Breast epithelium (tissue), 4 donors: ENCODE measurements at regions not wholly inside any gene's neighbourhood (a gene's known extent, or its start where the extent isn't known, plus 50 kb on each side); places are given as distances from the start of the nearest gene placed in this dataset.

ENCODE experiments used
- DNase-seq, 2 donors: peaks; one replicate each; pipeline ENCODE4 v3.0.0-alpha.2; 2019; ENCODE audit warnings: low spot score in 2 of 2
- H3K27ac ChIP-seq, 2 donors: fragments of 200-600 bp; sonication (generic) in 1 of 2; one replicate each; pipeline ENCODE4 v1.5.1; 2016 to 2019; ENCODE audit warnings: mild to moderate bottlenecking in 1 of 2
- H3K27me3 ChIP-seq, 2 donors: fragments of 200-600 bp; sonication (generic) in 1 of 2; one replicate each; pipeline versions ENCODE4 v1.5.1 to v1.6.0; 2017 to 2019; ENCODE audit warnings: control low read depth in 1 of 2, mild to moderate bottlenecking in 1 of 2
- H3K36me3 ChIP-seq: fragments of 200-600 bp; one replicate; pipeline ENCODE4 v1.5.1; 2019
- H3K4me1 ChIP-seq, 2 donors: fragments of 200-600 bp; sonication (generic); one replicate each; pipeline ENCODE4 v1.5.1; 2016 to 2019; ENCODE audit warnings: control low read depth in 1 of 2
- H3K4me3 ChIP-seq, 3 donors: fragments of 200-600 bp; sonication (generic); 1 replicate in 2 of 3; 2 replicates in 1 of 3; pipeline ENCODE4 v1.5.1; 2016 to 2019; ENCODE audit warnings: mild to moderate bottlenecking in 3 of 3, moderate library complexity in 2 of 3
- H3K9me3 ChIP-seq, 2 donors: fragments of 200-600 bp; sonication (generic) in 1 of 2; one replicate each; pipeline ENCODE4 v1.5.1; 2016 to 2019; ENCODE audit warnings: control low read depth in 1 of 2
- CTCF ChIP-seq, 3 donors: fragments of 450-650 bp; IDR thresholded peaks; one replicate each; pipeline ENCODE4 v1.5.1; 2016 to 2017; ENCODE audit warnings: antibody characterized with exemption in 3 of 3, mild to moderate bottlenecking in 3 of 3, moderate library complexity in 3 of 3
- POLR2A ChIP-seq: fragments of 450-650 bp; IDR thresholded peaks from one replicate; pipeline ENCODE4 v1.6.1; 2016; ENCODE audit warnings: antibody characterized with exemption, mild to moderate bottlenecking, moderate library complexity
- POLR2AphosphoS5 ChIP-seq, 3 donors: sonication (generic); formaldehyde crosslinking; IDR thresholded peaks; one replicate each; pipeline ENCODE4 v1.6.1; 2017; ENCODE audit warnings: antibody characterized with exemption in 3 of 3
- intact Hi-C: fragments of 100-400 bp; cut with DNase I; formaldehyde crosslinking; loops from one replicate; pipeline ENCODE4 v1.15.1; 2023; ENCODE audit warnings: low total_unique reads

GRCh38 chr14:28321475-28322244, 444.9 kb upstream of the FOXG1 start:
- Histone ChIP-seq H3K9me3 (no peaks in the 10 kb centered on the region), H3K27ac (no peak overlapping the region), H3K36me3 (no peaks in the 10 kb centered on the region), H3K4me1 (no peaks in the 10 kb centered on the region), H3K27me3 (no peaks in the 10 kb centered on the region), H3K4me3 (no peak overlapping the region)
- intact Hi-C loops: no loop called here
- TF ChIP-seq POLR2AphosphoS5 (IDR thresholded peaks at IDR 0.05) (no peak), CTCF (IDR thresholded peaks at IDR 0.05) (no peak), POLR2A (no peak)
- DNase-seq: no peak

GRCh38 chr14:28323366-28323765, 443.2 kb upstream of the FOXG1 start:
- DNase-seq: no peak
- intact Hi-C loops: no loop called here
- TF ChIP-seq POLR2A (no peak), POLR2AphosphoS5 (IDR thresholded peaks at IDR 0.05) (no peak), CTCF (IDR thresholded peaks at IDR 0.05) (no peak)

GRCh38 chr14:28323951-28324741, 442.4 kb upstream of the FOXG1 start:
- TF ChIP-seq CTCF (IDR thresholded peaks at IDR 0.05) (no peak), POLR2A (no peak)
- Histone ChIP-seq H3K4me3 (no peak overlapping the region), H3K27me3 (no peaks in the 10 kb centered on the region), H3K9me3 (no peaks in the 10 kb centered on the region), H3K27ac (no peak overlapping the region), H3K4me1 (no peaks in the 10 kb centered on the region), H3K36me3 (no peaks in the 10 kb centered on the region)
- no peak for DNase-seq
- intact Hi-C loops: no loop called here

More at GRCh38 chr14:28323366-28323765, 443.2 kb upstream of the FOXG1 start:
- no peaks in the 10 kb centered on the region for H3K36me3 ChIP-seq
- H3K4me1 ChIP-seq: no peaks in the 10 kb centered on the region
- no peaks in the 10 kb centered on the region for H3K27me3 ChIP-seq
- no peak overlapping the region for H3K4me3 ChIP-seq
- no peaks in the 10 kb centered on the region for H3K9me3 ChIP-seq
- no peak overlapping the region for H3K27ac ChIP-seq

GRCh38 chr14:28340816-28341215, 425.8 kb upstream of the FOXG1 start:
- no peak for DNase-seq
- intact Hi-C loops: no loop called here
- no peaks in the 10 kb centered on the region for H3K9me3 ChIP-seq
- H3K4me1 ChIP-seq: no peaks in the 10 kb centered on the region
- no peaks in the 10 kb centered on the region for H3K36me3 ChIP-seq
- H3K27ac ChIP-seq: no peak overlapping the region
- no peak for TF ChIP-seq POLR2A
- TF ChIP-seq CTCF (IDR thresholded peaks at IDR 0.05): no peak
- TF ChIP-seq POLR2AphosphoS5 (IDR thresholded peaks at IDR 0.05): no peak
- no peak overlapping the region for H3K4me3 ChIP-seq
- H3K27me3 ChIP-seq: no peaks in the 10 kb centered on the region

- Histone ChIP-seq H3K27me3 (no peaks in the 10 kb centered on the region), H3K4me3 (no peak overlapping the region), H3K27ac (no peak overlapping the region), H3K36me3 (no peaks in the 10 kb centered on the region), H3K4me1 (no peaks in the 10 kb centered on the region), H3K9me3 (no peaks in the 10 kb centered on the region)
- TF ChIP-seq CTCF (IDR thresholded peaks at IDR 0.05) (no peak), POLR2AphosphoS5 (IDR thresholded peaks at IDR 0.05) (no peak), POLR2A (no peak)
- intact Hi-C loops: no loop called here
- no peak for DNase-seq
Observed at GRCh38 chr14:28344381-28344780, 422.2 kb upstream of the FOXG1 start.
